Liver (tissue), 3 donors: ENCODE measurements at regions not wholly inside any gene's neighbourhood (a gene's known extent, or its start where the extent isn't known, plus 50 kb on each side); places are given as distances from the start of the nearest gene placed in this dataset.

Source experiments
- CTCF ChIP-seq: fragments of 150-350 bp; IDR thresholded peaks from 2 replicates; pipeline ENCODE4 v1.5.1; 2017; ENCODE audit warnings: improper control_type of control experiment, low read depth, low read length; ENCODE audit not compliant: missing input control
- GABPA ChIP-seq, 2 donors: IDR thresholded peaks in 1 of 2; conservative IDR thresholded peaks in 1 of 2; 2 replicates each; pipeline ENCODE4 v1.6.1; 2016; ENCODE audit warnings: antibody characterized with exemption in 2 of 2, mild to moderate bottlenecking in 1 of 2, moderate library complexity in 1 of 2
- JUND ChIP-seq, 2 donors: IDR thresholded peaks; 2 replicates each; pipeline ENCODE4 v1.6.1; 2016; ENCODE audit warnings: antibody characterized with exemption in 2 of 2
- TAF1 ChIP-seq: conservative IDR thresholded peaks from 2 replicates; pipeline ENCODE4 v1.6.1; 2016; ENCODE audit warnings: antibody characterized with exemption, mild to moderate bottlenecking
- donor health status: healthy.
- donor health status: healthy.

GRCh38 chr9:84079994-84080393, 99.4 kb downstream of the RMI1 start:
- TF ChIP-seq JUND (IDR thresholded peaks at IDR 0.05) (no peak), CTCF (no peak), TAF1 (no peak), GABPA (IDR thresholded peaks at IDR 0.05 in 1 of 2, conservative IDR thresholded peaks at IDR 0.05 in 1 of 2) (no peak)
